Stomach smooth muscle (tissue), 2 donors: ENCODE measurements at regions not wholly inside any gene's neighbourhood (a gene's known extent, or its start where the extent isn't known, plus 50 kb on each side); places are given as distances from the start of the nearest gene placed in this dataset.

Experiments
- H3K27ac ChIP-seq: one replicate; pipeline ENCODE4 v1.7.0; 2013; ENCODE audit warnings: mild to moderate bottlenecking, low read length, inconsistent platforms
- H3K27me3 ChIP-seq, 2 donors: one replicate each; pipeline ENCODE4 v1.7.0; 2013; ENCODE audit warnings: low read length in 2 of 2; ENCODE audit not compliant: insufficient read depth in 2 of 2, control insufficient read depth in 1 of 2
- H3K36me3 ChIP-seq, 2 donors: one replicate each; pipeline ENCODE4 v1.7.0; 2013; ENCODE audit warnings: low read length in 2 of 2; ENCODE audit not compliant: control insufficient read depth in 2 of 2, insufficient read depth in 2 of 2
- H3K4me1 ChIP-seq: one replicate; pipeline ENCODE4 v1.7.0; 2013; ENCODE audit warnings: low read length; ENCODE audit not compliant: control insufficient read depth, insufficient read depth
- H3K4me3 ChIP-seq, 2 donors: one replicate each; pipeline ENCODE4 v1.7.0; 2013; ENCODE audit warnings: low read length in 2 of 2
- H3K9ac ChIP-seq, 2 donors: one replicate each; pipeline ENCODE4 v1.7.0; 2013; ENCODE audit warnings: low read length in 2 of 2, mild to moderate bottlenecking in 1 of 2
- H3K9me3 ChIP-seq, 2 donors: one replicate each; pipeline ENCODE4 v1.7.0; 2013; ENCODE audit warnings: low read length in 2 of 2; ENCODE audit not compliant: control insufficient read depth in 2 of 2
- donor health status: healthy.
- donor health status: Pancreatic carcinoma.

GRCh38 chr21:38668067-38668466 lies 137.7 kb upstream of the ETS2 start:
- H3K9me3 ChIP-seq, result no peaks in the 10 kb centered on the region
- no peaks in the 10 kb centered on the region for H3K4me1 ChIP-seq
- no peak overlapping the region for H3K9ac ChIP-seq
- no peak overlapping the region for H3K27ac ChIP-seq
- H3K4me3 ChIP-seq, result no peak overlapping the region
- H3K27me3 ChIP-seq, result peaks cover 0 to 4% of the 10 kb centered on the region in 2 donors
- H3K36me3 ChIP-seq, result no peaks in the 10 kb centered on the region

GRCh38 chr21:38668541-38668940 lies 137.2 kb upstream of the ETS2 start:
- Histone ChIP-seq H3K9me3 (no peaks in the 10 kb centered on the region), H3K27ac (no peak overlapping the region), H3K27me3 (peaks cover 0 to 4% of the 10 kb centered on the region in 2 donors), H3K4me3 (no peak overlapping the region), H3K9ac (no peak overlapping the region), H3K36me3 (no peaks in the 10 kb centered on the region), H3K4me1 (no peaks in the 10 kb centered on the region)

GRCh38 chr21:38669186-38669585 lies 136.5 kb upstream of the ETS2 start:
- H3K27me3 ChIP-seq, result peaks cover 0 to 3% of the 10 kb centered on the region in 2 donors
- H3K4me3 ChIP-seq, result no peak overlapping the region
- H3K27ac ChIP-seq, result no peak overlapping the region
- no peaks in the 10 kb centered on the region for H3K4me1 ChIP-seq
- H3K9me3 ChIP-seq, result no peaks in the 10 kb centered on the region
- H3K36me3 ChIP-seq, result no peaks in the 10 kb centered on the region
- H3K9ac ChIP-seq, result no peak overlapping the region

- Histone ChIP-seq H3K9ac (no peak overlapping the region), H3K9me3 (no peaks in the 10 kb centered on the region), H3K27me3 (peaks cover under 1 to 8% of the 10 kb centered on the region in 2 donors), H3K4me1 (no peaks in the 10 kb centered on the region), H3K36me3 (no peaks in the 10 kb centered on the region), H3K27ac (no peak overlapping the region), H3K4me3 (no peak overlapping the region)
These were observed 134.9 kb upstream of the ETS2 start for GRCh38 chr21:38670861-38671260.

- no peaks in the 10 kb centered on the region for H3K36me3 ChIP-seq
- H3K4me3 ChIP-seq, result no peak overlapping the region
- H3K27ac ChIP-seq, result no peak overlapping the region
- H3K9ac ChIP-seq, result no peak overlapping the region
- H3K27me3 ChIP-seq, result peaks cover 9 to 14% of the 10 kb centered on the region in 2 donors
- no peaks in the 10 kb centered on the region for H3K9me3 ChIP-seq
- no peaks in the 10 kb centered on the region for H3K4me1 ChIP-seq
These were observed 134.0 kb upstream of the ETS2 start for GRCh38 chr21:38671773-38672172.

DNA sequence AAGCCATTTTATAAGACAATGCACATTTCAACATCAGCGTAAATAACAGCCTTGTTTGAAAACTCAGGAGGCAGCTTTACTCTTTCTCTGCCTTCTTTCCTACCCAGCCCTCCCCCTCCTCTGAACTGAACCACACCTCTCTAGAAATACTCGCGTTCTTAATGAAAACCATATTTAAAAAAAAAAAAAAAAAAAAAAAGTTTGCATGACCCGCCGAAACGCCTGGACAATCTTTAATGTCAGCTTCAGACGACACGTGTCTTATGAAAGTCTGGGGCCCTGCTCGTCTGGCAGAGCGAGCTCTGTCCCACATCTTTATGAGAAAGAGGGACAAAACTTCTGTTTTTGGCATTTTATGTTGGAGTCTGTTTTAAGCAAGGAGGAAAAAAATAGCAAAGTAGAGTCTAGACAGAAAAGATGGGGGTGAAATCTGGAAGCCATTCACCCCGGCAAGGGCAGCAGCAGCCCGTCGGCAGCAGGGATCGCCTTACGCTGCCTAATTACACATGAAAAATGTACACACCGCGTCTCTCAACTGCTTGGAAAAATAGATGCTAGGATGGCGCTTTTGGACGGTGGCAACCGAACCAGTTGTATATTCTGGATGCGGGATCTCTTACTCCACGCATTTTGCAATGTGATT lies 130.4 kb upstream of the ETS2 start:
- H3K27me3 ChIP-seq, result peaks cover 16 to 20% of the 10 kb centered on the region in 2 donors
- no peaks in the 10 kb centered on the region for H3K9me3 ChIP-seq
- no peaks in the 10 kb centered on the region for H3K36me3 ChIP-seq
- no peak overlapping the region for H3K9ac ChIP-seq
- no peak overlapping the region for H3K4me3 ChIP-seq
- H3K4me1 ChIP-seq, result no peaks in the 10 kb centered on the region
- no peak overlapping the region for H3K27ac ChIP-seq

DNA sequence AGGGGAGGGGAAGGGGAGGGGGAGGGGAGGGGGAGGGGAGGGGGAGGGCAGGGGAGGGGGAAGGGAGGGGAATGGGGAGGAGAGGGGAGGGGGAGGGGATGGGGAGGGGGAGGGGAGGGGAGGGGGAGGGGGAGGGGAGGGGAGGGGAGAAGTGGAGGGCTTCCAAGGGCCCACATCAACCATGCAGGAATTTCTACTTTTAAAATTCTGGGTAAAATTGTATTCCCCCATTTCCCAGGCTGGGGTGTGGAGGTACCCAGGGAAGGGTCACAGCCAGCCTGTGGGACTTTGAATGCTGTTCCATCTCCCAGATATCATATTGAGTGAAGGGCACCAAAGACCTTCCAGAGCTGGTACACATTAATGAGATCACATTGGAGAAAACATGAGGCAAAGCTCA lies 126.9 kb upstream of the ETS2 start:
- Histone ChIP-seq H3K36me3 (no peaks in the 10 kb centered on the region), H3K27ac (no peak overlapping the region), H3K4me3 (no peak overlapping the region), H3K27me3 (peaks cover 23 to 24% of the 10 kb centered on the region in 2 donors), H3K9ac (no peak overlapping the region), H3K9me3 (no peaks in the 10 kb centered on the region), H3K4me1 (no peaks in the 10 kb centered on the region)

DNA sequence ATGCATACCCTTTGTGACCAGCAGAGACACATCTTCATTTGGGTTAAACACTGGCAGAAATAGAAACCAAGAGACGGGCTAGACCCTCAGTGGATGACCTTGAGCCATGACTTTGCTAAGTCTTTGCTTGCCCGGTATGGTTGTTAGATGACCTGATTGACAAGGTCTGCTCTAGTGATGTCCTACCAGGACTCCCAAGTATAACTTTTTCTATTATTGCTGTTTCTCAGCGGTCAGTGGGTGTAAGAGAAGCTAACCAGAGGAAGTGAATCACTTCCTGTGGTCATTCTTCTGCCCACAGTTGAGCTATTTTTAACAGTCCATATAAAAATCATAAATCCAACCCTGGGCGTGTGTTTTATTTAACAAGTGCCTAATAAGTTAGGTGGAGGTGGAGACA lies 126.2 kb upstream of the ETS2 start:
- H3K27ac ChIP-seq, result no peak overlapping the region
- H3K4me3 ChIP-seq, result no peak overlapping the region
- H3K9ac ChIP-seq, result no peak overlapping the region
- H3K27me3 ChIP-seq, result peaks cover 24% of the 10 kb centered on the region in 2 donors
- H3K36me3 ChIP-seq, result no peaks in the 10 kb centered on the region
- H3K4me1 ChIP-seq, result no peaks in the 10 kb centered on the region
- H3K9me3 ChIP-seq, result no peaks in the 10 kb centered on the region

DNA sequence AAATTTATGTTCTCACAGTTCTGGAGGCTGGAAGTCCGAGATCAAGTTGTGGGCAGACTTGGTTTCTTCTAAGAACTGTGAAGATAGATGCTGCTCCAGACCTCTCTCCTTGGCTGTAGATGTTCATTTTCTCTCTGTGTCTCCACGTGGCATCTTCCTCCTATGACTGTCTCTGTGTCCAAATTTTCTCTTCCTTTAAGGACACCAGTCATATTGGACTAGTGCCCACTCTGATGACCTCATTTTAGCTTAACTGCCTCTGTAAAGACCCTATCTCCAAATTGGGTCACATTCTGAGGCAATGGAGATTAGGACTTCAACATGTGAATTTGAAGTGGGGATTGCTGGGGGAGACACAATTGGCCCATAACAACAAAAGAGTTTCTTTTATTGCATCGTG lies 125.3 kb upstream of the ETS2 start:
- Histone ChIP-seq H3K9me3 (no peaks in the 10 kb centered on the region), H3K27ac (no peak overlapping the region), H3K4me3 (no peak overlapping the region), H3K27me3 (peaks cover 21 to 24% of the 10 kb centered on the region in 2 donors), H3K4me1 (no peaks in the 10 kb centered on the region), H3K9ac (no peak overlapping the region), H3K36me3 (no peaks in the 10 kb centered on the region)

GRCh38 chr21:38683222-38683621 lies 122.5 kb upstream of the ETS2 start:
- Histone ChIP-seq H3K36me3 (no peaks in the 10 kb centered on the region), H3K4me3 (no peak overlapping the region), H3K27me3 (peaks cover 6 to 10% of the 10 kb centered on the region in 2 donors), H3K27ac (no peak overlapping the region), H3K9me3 (no peaks in the 10 kb centered on the region), H3K9ac (no peak overlapping the region), H3K4me1 (no peaks in the 10 kb centered on the region)

DNA sequence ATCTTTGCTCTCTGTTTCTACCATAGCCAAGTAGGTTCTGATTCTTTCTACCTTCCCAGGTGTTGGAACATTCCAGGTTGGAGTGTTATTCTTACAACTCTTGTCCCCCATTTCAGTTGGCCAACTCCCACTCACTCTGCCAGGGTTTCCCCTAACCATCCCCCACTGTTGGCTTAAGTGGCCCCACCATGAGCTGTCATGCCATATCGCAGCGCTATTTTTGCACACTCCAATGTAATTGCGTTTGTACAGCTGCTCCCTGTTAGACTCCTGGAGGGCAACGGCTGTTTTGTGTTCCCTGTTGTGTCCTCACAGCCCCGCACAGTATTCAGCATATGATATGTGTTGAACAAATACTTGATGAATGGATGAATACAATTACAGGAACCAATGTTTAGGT lies 117.7 kb upstream of the ETS2 start:
- H3K27me3 ChIP-seq, result peaks cover 0 to 6% of the 10 kb centered on the region in 2 donors
- H3K27ac ChIP-seq, result no peak overlapping the region
- H3K36me3 ChIP-seq, result no peaks in the 10 kb centered on the region
- peaks cover 0 to 6% of the 10 kb centered on the region in 2 donors for H3K9me3 ChIP-seq
- H3K4me3 ChIP-seq, result no peak overlapping the region
- H3K4me1 ChIP-seq, result no peaks in the 10 kb centered on the region
- no peak overlapping the region for H3K9ac ChIP-seq
